AG04450 (cell line): ENCODE measurements at regions not wholly inside any gene's neighbourhood (a gene's known extent, or its start where the extent isn't known, plus 50 kb on each side); places are given as distances from the start of the nearest gene placed in this dataset.

ENCODE experiments used
- CTCF ChIA-PET: fragments of 300-600, 350-600 bp; formaldehyde crosslinking; extraction: SDS; loops from one replicate; lab custom pipeline; 2022; ENCODE audit warnings: antibody characterized with exemption, inconsistent platforms; lab: Charles Lee
- POLR2A ChIA-PET: fragments of 350-600 bp; formaldehyde crosslinking; extraction: SDS; loops from one replicate; lab custom pipeline; 2021; ENCODE audit warnings: antibody characterized with exemption, inconsistent platforms; lab: Yijun Ruan, JAX
- DNase-seq: peaks from one replicate; pipeline ENCODE4 v3.0.0-alpha.2; 2011; ENCODE audit warnings: low read depth, low spot score
- H3K27ac ChIP-seq: one replicate; pipeline ENCODE4 v1.5.1; 2012; ENCODE audit warnings: low read depth, low read length, control low read depth
- H3K27me3 ChIP-seq: one replicate; pipeline ENCODE4 v1.6.0; 2012; ENCODE audit warnings: low read length; ENCODE audit not compliant: control insufficient read depth, insufficient read depth
- H3K4me3 ChIP-seq: 2 replicates; pipeline ENCODE4 v1.5.1; 2011; ENCODE audit warnings: mild to moderate bottlenecking, low read depth, low read length, control low read depth
- H3K9me3 ChIP-seq: 2 replicates; pipeline ENCODE4 v1.5.1; 2012; ENCODE audit warnings: low read length; ENCODE audit not compliant: control insufficient read depth, insufficient read depth
- TF ChIP-seq, protein P1 (sequence below): IDR thresholded peaks from 2 replicates; pipeline ENCODE4 v1.5.1; 2011; ENCODE audit warnings: low read depth, low read length, control low read depth, inconsistent platforms

DNA sequence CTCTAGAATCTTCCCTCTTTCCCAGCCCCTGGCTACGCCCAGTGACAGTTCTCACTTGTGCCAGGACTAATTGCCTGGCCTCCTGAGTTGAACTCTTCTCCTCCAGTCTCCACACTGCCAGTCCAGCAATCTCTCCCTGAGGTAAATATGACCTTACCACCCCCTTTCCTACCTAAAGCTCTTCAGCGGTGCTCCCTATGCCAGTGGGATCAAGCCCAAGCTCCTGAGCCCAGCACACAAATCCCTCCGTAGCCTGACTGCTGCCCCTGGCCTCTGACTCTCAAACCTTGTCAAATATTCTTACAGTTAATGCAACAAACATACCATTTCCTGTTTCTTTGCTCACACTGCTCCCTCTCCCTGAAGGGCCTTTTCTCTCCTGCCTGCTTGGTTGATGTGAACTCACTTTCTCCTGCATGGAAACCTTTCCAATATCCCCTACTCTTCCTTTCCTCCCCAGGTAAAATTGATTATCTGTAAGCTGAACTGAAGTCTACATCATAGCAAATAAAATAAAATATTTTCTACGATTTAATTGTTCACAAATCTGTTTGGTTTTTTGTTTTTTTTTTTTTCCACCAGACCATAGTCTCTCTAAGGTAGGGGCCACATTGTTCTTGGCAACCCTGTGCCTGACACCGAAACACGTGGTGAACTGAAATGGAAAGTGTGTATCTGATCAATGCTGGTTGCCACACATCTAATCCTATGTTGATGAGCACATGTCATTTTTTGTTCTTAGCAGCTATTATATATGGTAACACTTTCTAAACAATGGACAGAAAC lies 147.5 kb downstream of the SLC38A6 start:
- H3K27ac ChIP-seq: peak overlapping the region; percentile 22

DNA sequence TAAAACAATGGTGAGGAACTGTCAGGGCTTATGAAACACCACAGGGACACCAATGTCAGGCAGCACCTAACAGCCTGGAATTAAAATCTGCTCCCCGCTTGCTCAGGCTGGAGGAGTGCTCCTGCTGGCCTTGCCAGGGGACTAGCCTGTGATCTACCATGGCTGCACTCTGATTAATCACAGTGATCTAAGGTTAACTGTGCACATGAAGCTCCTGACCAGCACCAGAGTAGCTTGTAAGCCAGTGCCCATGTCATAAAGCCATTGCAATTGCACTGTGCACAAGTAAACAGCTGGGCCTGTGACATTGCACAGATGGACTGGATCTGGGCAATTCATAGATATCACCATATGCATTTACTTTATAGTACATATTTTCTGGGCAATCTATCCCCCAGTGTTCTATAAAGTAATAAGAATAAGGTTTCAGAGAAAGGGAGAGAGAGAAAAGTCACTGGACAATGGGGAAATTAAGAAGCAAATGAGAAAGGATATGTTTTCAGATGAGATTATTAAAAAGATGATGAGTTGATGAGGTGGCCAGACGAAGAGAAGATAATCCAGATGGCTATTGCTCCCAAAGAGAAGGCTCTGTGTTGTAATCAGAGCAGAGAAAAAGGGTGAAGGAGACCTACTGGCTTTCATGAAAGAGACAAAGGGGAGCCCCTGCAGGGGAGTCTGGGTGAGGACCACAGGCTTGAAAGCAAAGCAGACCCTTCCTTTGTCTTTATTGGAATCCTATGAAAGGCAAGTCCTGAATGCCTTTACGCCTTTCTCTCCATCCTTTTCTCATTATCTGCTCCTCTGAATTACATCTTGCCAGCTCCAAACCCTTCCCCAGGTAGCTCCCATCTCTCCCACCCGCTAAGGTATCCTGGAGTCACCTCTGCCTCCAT lies 145.8 kb downstream of the SLC38A6 start:
- CTCF ChIA-PET: interaction anchor here (0.6 kb wide), 1 partner anchor 1442 kb away, joined by 3 read pairs; no protein-coding TSS in a partner anchor

More for the DNA sequence above, 147.5 kb downstream of the SLC38A6 start:
- TF ChIP-seq, protein P1, sequence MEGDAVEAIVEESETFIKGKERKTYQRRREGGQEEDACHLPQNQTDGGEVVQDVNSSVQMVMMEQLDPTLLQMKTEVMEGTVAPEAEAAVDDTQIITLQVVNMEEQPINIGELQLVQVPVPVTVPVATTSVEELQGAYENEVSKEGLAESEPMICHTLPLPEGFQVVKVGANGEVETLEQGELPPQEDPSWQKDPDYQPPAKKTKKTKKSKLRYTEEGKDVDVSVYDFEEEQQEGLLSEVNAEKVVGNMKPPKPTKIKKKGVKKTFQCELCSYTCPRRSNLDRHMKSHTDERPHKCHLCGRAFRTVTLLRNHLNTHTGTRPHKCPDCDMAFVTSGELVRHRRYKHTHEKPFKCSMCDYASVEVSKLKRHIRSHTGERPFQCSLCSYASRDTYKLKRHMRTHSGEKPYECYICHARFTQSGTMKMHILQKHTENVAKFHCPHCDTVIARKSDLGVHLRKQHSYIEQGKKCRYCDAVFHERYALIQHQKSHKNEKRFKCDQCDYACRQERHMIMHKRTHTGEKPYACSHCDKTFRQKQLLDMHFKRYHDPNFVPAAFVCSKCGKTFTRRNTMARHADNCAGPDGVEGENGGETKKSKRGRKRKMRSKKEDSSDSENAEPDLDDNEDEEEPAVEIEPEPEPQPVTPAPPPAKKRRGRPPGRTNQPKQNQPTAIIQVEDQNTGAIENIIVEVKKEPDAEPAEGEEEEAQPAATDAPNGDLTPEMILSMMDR: no peak
- H3K4me3 ChIP-seq: no peak overlapping the region
- H3K27me3 ChIP-seq: no peaks in the 10 kb centered on the region
- no peaks in the 10 kb centered on the region; the same call in 1 of the 2 replicates for H3K9me3 ChIP-seq
- DNase-seq: no peak
- POLR2A ChIA-PET: no interaction called here
- CTCF ChIA-PET: no interaction called here

DNA sequence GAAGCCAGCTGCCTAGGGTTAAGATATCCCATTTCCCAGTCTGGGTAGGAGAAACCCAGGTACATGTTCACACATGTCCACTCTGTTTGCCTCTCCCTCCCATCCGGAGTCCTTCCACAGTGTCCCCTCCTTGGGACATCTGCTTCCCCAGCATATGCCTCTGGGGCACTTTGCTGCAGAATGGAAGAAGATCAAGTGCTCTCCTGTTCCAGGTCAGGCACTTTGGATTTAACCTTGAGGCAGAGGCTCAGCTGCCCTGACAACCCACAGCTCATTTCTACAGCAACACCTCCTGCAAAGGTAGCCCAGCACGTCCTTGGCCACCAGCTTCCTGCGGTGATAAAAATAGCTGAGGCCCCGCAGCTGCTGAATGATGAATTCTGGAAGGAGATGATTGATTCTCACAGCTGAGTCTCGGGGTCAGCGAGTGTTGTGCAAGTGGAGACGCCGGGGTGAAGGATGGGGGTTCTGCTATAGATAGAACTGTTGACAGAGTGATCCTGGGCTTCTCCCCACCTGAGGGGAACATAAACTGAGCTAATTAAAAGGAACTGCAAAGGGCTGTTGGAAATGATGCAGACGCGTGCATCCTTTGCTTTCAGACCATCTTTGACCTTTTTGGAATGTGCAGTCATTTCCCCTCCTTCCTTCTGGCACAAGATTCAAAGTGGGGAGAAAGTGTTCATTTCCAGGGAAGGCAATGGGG lies 145.0 kb downstream of the SLC38A6 start:
- peak overlapping the region; percentile 83 for H3K27ac ChIP-seq
- POLR2A ChIA-PET: interaction anchor here (0.6 to 2.0 kb wide), 6 partner anchors 19 to 1931 kb away, joined by 4 to 10 read pairs (median 8); no protein-coding TSS in a partner anchor
- no peak for DNase-seq

More for the DNA sequence above, 145.8 kb downstream of the SLC38A6 start:
- Histone ChIP-seq H3K27me3 (no peaks in the 10 kb centered on the region), H3K9me3 (no peaks in the 10 kb centered on the region; the same call in 1 of the 2 replicates), H3K27ac (peak overlapping the region; percentile 4), H3K4me3 (no peak overlapping the region)
- POLR2A ChIA-PET: interaction anchor here (1.0 to 2.0 kb wide), 3 partner anchors 19 to 23 kb away, joined by 5 to 9 read pairs (median 8); no protein-coding TSS in a partner anchor
- no peak for DNase-seq
- TF ChIP-seq, protein P1: no peak

DNA sequence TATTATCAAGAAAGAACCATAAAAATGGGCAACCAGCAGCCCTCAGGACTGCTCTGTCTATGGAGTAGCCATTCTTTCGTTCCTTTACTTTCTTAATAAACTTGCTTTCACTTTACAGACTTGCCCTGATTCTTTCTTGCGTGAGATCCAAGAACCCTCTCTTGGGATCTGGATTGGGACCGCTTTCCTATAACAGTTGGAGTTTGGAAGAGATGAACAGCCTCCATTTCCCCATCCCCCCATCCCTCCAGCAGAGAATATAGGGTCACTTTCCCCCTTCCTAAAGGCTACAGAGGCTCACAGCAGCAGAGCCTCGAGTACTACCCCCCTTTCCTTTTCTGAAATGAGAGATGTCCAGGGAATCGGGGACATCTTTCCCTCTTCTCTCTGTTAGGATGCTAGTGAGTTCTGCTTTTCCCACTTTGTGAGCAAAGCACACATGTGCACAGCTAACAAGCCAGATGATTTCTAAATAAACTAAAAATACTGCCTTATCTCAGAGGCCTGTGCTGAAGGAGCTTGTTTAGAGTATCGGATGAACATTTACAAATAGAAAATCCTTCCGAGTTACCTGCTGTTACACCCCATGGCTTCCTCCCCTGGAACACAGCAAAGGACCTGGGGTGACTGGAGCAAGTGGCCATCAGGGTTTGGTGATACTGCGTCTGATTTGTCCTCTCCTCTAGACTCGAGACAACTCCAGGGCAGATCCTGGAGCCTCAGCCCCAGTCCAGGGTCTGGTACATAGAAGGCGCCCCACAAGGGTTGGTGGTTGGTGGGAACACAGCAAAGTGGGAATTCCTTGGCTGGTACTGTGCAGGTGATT lies 144.2 kb downstream of the SLC38A6 start:
- POLR2A ChIA-PET: interaction anchor here (0.6 to 2.0 kb wide), 5 partner anchors 20 to 1930 kb away, joined by 4 to 10 read pairs (median 9); no protein-coding TSS in a partner anchor
- Histone ChIP-seq H3K9me3 (peaks cover 8% of the 10 kb centered on the region), H3K27me3 (no peaks in the 10 kb centered on the region), H3K27ac (peak overlapping the region; percentile 83), H3K4me3 (no peak overlapping the region)
- TF ChIP-seq, protein P1: no peak
- DNase-seq: no peak
- CTCF ChIA-PET: no interaction called here

More for the DNA sequence above, 145.0 kb downstream of the SLC38A6 start:
- CTCF ChIA-PET: interaction anchor here (0.6 kb wide), 1 partner anchor 1441 kb away, joined by 3 read pairs; no protein-coding TSS in a partner anchor
- Histone ChIP-seq H3K27me3 (no peaks in the 10 kb centered on the region), H3K9me3 (peaks cover 4% of the 10 kb centered on the region), H3K4me3 (no peak overlapping the region)
- TF ChIP-seq, protein P1: no peak
